ENCODE measurements at regions not wholly inside any gene's neighbourhood (a gene's known extent, or its start where the extent isn't known, plus 50 kb on each side); places are given as distances from the start of the nearest gene placed in this dataset.

DNA sequence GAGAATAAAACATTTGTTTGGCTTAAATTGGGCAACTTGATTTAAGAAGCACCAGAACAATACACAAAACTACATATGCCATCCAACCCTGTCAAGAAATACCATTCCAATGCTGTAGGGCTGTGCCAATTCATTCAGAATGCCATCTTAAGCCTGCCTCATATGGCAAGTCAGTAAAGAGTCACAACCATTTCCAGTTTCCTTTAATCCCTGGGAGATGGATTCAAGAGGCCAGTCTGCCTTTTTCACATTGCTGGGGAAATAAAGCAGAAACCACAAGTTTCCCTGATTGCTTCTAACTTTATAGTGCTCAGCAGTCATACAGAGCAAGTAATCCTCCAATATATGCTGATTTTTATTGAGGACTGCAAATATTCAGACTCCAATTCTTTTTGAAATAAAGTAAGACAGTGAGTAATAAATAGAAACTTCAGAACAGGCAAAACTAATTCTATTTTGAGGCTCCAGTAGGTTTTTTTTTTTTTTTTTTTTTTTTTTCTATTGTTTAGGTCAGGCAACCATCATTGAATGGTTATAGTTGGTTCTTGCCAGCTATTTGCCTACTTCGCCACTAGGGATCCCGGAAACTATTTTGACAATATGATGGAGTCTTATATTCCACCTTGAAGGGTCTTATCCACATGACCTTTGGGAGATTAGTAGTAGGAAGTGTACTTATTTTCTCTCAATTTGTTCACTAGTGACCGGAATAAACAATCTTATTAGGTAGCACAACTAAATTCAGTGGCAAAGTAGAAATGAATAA is 400.9 kb upstream of the MEF2C start:
- TF ChIP-seq, protein P1, sequence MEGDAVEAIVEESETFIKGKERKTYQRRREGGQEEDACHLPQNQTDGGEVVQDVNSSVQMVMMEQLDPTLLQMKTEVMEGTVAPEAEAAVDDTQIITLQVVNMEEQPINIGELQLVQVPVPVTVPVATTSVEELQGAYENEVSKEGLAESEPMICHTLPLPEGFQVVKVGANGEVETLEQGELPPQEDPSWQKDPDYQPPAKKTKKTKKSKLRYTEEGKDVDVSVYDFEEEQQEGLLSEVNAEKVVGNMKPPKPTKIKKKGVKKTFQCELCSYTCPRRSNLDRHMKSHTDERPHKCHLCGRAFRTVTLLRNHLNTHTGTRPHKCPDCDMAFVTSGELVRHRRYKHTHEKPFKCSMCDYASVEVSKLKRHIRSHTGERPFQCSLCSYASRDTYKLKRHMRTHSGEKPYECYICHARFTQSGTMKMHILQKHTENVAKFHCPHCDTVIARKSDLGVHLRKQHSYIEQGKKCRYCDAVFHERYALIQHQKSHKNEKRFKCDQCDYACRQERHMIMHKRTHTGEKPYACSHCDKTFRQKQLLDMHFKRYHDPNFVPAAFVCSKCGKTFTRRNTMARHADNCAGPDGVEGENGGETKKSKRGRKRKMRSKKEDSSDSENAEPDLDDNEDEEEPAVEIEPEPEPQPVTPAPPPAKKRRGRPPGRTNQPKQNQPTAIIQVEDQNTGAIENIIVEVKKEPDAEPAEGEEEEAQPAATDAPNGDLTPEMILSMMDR (IDR thresholded peaks at IDR 0.05): no peak
- Histone ChIP-seq H3K4me1 (ENCODE audit: control insufficient read depth in 1 of 2, insufficient read depth in 1 of 2, low read depth in 1 of 2, low read length in 1 of 2) (peaks cover 0 to 6% of the 10 kb centered on the region in 2 experiments), H3K4me3 (ENCODE audit: low read depth in 1 of 2, low read length in 1 of 2) (no peak overlapping the region), H3K27me3 (no peaks in the 10 kb centered on the region), H3K27ac (no peak overlapping the region), H3K9me3 (no peaks in the 10 kb centered on the region), H3K36me3 (no peaks in the 10 kb centered on the region)

DNA sequence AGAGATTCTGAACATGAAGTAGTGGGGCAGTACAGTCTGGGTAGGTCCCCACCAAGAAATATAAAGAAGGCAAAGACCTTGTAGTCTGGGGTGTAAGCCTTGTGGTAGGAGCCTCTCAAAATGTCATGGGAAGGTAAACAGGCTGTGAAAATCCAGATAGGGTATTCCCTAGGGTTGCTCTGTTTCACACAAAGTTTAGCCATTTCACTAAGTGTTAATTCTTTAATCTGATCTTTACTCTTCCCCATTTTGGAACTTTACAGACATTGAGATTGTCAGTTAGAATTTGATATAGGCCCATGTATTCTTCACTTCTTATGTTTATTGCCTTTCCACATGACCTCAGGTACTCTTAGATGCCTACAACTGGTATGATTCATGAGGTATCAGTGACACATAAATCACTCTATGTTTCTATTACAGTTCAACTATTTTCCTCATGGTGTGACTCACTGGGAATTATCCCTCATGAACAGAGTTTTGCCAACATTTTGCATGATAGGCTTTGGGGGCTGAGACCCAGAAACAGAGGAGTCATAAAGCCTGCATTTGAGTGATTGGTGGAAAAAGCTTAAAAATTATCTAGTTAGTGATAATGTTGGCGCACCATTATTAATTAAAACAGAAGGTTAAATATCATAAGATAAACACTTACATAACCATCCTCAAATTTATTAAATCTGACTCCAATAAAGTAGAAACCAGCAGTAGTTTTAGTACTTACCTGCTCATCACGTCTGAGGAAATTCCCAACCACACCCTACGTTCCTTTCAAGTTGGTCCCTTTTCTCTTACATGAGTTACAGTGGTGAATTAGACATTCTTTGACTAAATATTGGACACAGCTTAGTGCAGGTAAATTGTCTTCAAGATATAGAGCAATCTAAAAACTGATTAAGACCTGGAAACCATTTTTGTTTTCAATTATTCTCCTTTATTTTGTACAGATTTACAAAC is 399.8 kb upstream of the MEF2C start:
- Histone ChIP-seq H3K4me1 (ENCODE audit: control insufficient read depth in 1 of 2, insufficient read depth in 1 of 2, low read depth in 1 of 2, low read length in 1 of 2) (peaks cover 0 to 6% of the 10 kb centered on the region in 2 experiments), H3K27me3 (no peaks in the 10 kb centered on the region), H3K9me3 (no peaks in the 10 kb centered on the region), H3K27ac (no peak overlapping the region), H3K4me3 (ENCODE audit: low read depth in 1 of 2, low read length in 1 of 2) (no peak overlapping the region), H3K36me3 (no peaks in the 10 kb centered on the region)
- TF ChIP-seq, protein P1 (IDR thresholded peaks at IDR 0.05): no peak

DNA sequence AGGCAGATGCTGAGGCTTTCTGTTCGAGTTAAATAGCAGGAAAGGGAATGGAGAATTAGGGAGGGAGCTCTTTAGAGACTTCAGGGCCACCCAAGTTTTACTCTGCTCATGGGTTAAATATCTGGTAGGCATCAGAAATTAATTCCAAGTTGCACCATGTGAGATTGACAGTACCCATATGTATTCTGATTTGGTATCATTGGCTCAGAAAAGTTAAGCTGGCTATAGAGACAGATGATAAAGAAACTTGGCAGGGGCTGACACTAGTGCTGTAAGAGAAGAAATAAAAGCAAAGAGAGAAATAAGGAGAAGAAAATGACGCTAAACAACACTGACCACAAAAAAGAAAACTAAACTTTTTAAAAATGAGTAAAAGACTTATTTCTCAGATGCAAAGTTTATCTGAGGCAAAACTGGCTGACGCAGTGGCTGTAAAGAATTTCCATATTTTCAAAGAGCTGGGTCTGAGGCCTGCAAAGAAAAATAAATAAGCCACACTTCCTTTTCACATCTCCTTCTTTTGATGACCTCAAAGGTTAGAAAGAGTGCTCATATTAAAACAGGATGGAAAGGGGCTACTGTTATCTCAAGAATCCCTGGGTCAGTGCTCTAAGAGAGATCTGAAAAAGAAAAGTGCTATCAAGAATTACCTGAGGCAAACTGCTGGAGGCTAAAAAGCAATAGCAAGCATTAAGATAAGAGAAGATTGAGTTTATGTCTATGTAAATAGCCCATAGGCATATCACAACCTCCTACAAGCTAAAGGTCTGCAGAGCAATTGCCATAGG is 399.0 kb upstream of the MEF2C start:
- Histone ChIP-seq H3K27ac (no peak overlapping the region), H3K4me1 (ENCODE audit: control insufficient read depth in 1 of 2, insufficient read depth in 1 of 2, low read depth in 1 of 2, low read length in 1 of 2) (peaks cover 0 to 6% of the 10 kb centered on the region in 2 experiments), H3K36me3 (no peaks in the 10 kb centered on the region), H3K4me3 (ENCODE audit: low read depth in 1 of 2, low read length in 1 of 2) (no peak overlapping the region), H3K9me3 (no peaks in the 10 kb centered on the region), H3K27me3 (no peaks in the 10 kb centered on the region)
- TF ChIP-seq, protein P1 (IDR thresholded peaks at IDR 0.05): no peak

DNA sequence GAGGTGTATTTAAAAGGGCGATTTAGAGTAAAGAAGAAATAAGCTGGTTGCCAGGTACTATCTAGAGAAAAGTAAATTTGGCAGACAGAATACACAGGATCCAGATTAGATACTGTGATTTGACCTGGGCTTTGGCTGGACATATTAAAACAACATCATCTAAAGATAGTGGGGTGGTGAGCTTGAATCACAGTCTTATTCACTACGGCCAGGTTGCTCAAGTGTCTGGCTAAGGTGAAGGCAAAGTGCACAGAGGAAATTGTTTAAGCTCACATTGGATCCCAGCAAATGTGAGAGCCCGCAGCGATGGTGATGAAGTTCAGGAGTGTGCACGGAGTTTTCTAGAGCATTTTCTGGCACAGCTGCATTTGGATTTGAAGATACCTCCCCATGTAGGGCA is 398.2 kb upstream of the MEF2C start:
- no peaks in the 10 kb centered on the region for H3K27me3 ChIP-seq
- H3K9me3 ChIP-seq: no peaks in the 10 kb centered on the region
- H3K4me3 ChIP-seq (ENCODE audit: low read depth in 1 of 2, low read length in 1 of 2): no peak overlapping the region
- H3K36me3 ChIP-seq: no peaks in the 10 kb centered on the region
- H3K27ac ChIP-seq: no peak overlapping the region
- TF ChIP-seq, protein P1 (IDR thresholded peaks at IDR 0.05): no peak
- H3K4me1 ChIP-seq (ENCODE audit: control insufficient read depth in 1 of 2, insufficient read depth in 1 of 2, low read depth in 1 of 2, low read length in 1 of 2): peaks cover 0 to 6% of the 10 kb centered on the region in 2 experiments

Data from neutrophil (primary cell).